Karpas-422 (cell line): ENCODE measurements at regions not wholly inside any gene's neighbourhood (a gene's known extent, or its start where the extent isn't known, plus 50 kb on each side); places are given as distances from the start of the nearest gene placed in this dataset.

ENCODE experiments used
- DNase-seq: peaks from one replicate; pipeline ENCODE4 v3.0.0-alpha.2; 2015
- H2AFZ ChIP-seq: fragments of 200-600 bp; sonication (generic); 2 replicates; pipeline ENCODE4 v1.6.1; 2014; ENCODE audit warnings: antibody characterized with exemption, low read length, mixed read lengths
- H3K27ac ChIP-seq: fragments of 200-600 bp; sonication (generic); 2 replicates; pipeline ENCODE4 v1.5.1; 2014; ENCODE audit warnings: mild to moderate bottlenecking, low read length, moderate library complexity
- H3K27me3 ChIP-seq: fragments of 200-600 bp; sonication (generic); 2 replicates; pipeline ENCODE4 v1.6.1; 2014; ENCODE audit warnings: low read length, mixed read lengths
- H3K36me3 ChIP-seq: fragments of 200-600 bp; sonication (generic); 2 replicates; pipeline ENCODE4 v1.6.1; 2014; ENCODE audit warnings: low read length, mixed read lengths; ENCODE audit not compliant: insufficient read depth
- H3K4me1 ChIP-seq: fragments of 200-600 bp; sonication (generic); 2 replicates; pipeline ENCODE4 v1.6.1; 2014; ENCODE audit warnings: mild to moderate bottlenecking, low read length, mixed read lengths
- H3K4me2 ChIP-seq: fragments of 200-600 bp; sonication (generic); 2 replicates; pipeline ENCODE4 v1.6.1; 2014; ENCODE audit warnings: low read length, low read depth, mild to moderate bottlenecking; ENCODE audit not compliant: poor library complexity, severe bottlenecking
- H3K4me3 ChIP-seq: fragments of 200-600 bp; sonication (generic); 2 replicates; pipeline ENCODE4 v1.5.1; 2014; ENCODE audit warnings: mild to moderate bottlenecking, antibody characterized with exemption, low read length, mixed read lengths
- H3K79me2 ChIP-seq: fragments of 200-600 bp; sonication (generic); 2 replicates; pipeline ENCODE4 v1.6.1; 2014; ENCODE audit warnings: mild to moderate bottlenecking, low read length, mixed read lengths
- H3K9ac ChIP-seq: fragments of 200-600 bp; sonication (generic); 2 replicates; pipeline ENCODE4 v1.6.0; 2014; ENCODE audit warnings: low read length
- H3K9me2 ChIP-seq: fragments of 200-600 bp; sonication (generic), shearing (Covaris generic); replicated peaks from 2 replicates; pipeline ENCODE4 v1.6.0; 2014; ENCODE audit warnings: mild to moderate bottlenecking, low read length, moderate library complexity; ENCODE audit not compliant: insufficient read depth
- H3K9me3 ChIP-seq: fragments of 300-700, 200-600 bp; sonication (generic); 2 replicates; pipeline ENCODE4 v1.6.1; 2014; ENCODE audit warnings: low read length, mixed read lengths
- H4K20me1 ChIP-seq: fragments of 200-600 bp; sonication (generic); 2 replicates; pipeline ENCODE4 v1.6.1; 2014; ENCODE audit warnings: mild to moderate bottlenecking, antibody characterized with exemption, low read length, low read depth; ENCODE audit not compliant: insufficient read depth

DNA sequence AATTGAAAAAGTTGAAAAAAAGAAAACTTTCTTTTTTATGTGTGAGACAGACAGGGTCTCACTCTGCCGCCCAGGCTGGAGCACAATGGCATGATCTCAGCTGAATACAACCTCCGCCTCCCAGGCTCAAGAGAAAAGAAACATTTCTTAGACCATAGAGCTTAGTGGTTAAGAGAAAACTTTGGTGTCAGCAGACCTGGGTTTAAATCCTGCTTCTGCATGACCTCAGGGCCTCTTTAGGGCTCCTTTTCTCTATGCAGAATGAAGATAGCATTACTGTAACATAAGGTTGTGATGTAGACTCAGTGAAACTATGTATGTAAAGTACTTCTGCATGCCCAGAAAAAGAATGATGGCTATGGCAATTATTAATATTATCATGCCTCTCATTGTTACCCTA lies 104.7 kb upstream of the NUDT4 start:
- no peaks in the 10 kb centered on the region for H3K27me3 ChIP-seq
- no peak overlapping the region for H3K27ac ChIP-seq
- H2AFZ ChIP-seq = no peak overlapping the region
- no peaks in the 10 kb centered on the region for H3K79me2 ChIP-seq
- H3K9ac ChIP-seq = no peak overlapping the region
- H3K9me2 ChIP-seq = no peaks in the 10 kb centered on the region
- no peak overlapping the region for H3K4me2 ChIP-seq
- H3K4me1 ChIP-seq = no peaks in the 10 kb centered on the region
- DNase-seq = no peak
- H3K36me3 ChIP-seq = no peaks in the 10 kb centered on the region
- no peaks in the 10 kb centered on the region for H3K9me3 ChIP-seq
- H3K4me3 ChIP-seq = no peak overlapping the region
- H4K20me1 ChIP-seq = no peaks in the 10 kb centered on the region

DNA sequence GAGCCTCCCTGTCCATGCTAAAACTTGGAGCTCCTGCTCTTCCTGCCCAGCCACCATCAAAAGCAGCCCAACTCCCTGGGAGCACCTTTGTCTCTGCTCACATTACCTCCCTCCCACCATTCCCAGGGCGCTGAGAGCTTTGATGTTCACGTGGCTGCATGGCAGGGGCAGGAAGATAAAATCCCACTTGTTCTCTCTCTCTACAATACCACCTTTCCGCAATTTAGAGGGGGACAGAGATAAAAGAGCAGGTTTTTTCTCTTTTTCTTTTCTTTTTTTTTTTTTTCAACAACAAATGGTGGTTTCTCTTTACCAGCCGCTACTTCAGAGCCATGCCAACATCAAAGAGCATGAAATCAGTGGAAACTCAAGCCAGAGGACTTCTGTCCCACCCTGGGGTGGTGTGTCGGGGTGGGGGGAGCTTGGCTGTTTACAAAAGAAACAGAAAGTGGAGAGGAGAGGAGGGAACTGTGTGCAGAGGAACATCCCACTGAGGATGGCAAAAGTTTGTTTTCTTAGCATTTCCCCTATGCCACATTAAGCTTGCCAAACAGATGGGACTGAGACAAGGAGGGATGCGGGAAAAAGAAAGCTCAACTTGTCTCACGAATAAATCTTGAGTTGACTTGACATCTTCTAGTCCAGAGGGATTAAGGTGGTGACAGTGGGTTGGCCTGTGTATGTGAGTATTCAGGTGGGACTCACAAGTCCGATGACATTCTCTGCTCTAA lies 103.7 kb upstream of the NUDT4 start:
- DNase-seq = no peak
- H3K9me2 ChIP-seq = no peaks in the 10 kb centered on the region
- H3K9ac ChIP-seq = no peak overlapping the region
- no peak overlapping the region for H3K4me3 ChIP-seq
- H3K79me2 ChIP-seq = no peaks in the 10 kb centered on the region
- H3K4me1 ChIP-seq = no peaks in the 10 kb centered on the region
- no peaks in the 10 kb centered on the region for H3K9me3 ChIP-seq
- H2AFZ ChIP-seq = no peak overlapping the region
- H4K20me1 ChIP-seq = no peaks in the 10 kb centered on the region
- no peaks in the 10 kb centered on the region for H3K36me3 ChIP-seq
- no peaks in the 10 kb centered on the region for H3K27me3 ChIP-seq
- H3K27ac ChIP-seq = no peak overlapping the region
- no peak overlapping the region for H3K4me2 ChIP-seq

DNA sequence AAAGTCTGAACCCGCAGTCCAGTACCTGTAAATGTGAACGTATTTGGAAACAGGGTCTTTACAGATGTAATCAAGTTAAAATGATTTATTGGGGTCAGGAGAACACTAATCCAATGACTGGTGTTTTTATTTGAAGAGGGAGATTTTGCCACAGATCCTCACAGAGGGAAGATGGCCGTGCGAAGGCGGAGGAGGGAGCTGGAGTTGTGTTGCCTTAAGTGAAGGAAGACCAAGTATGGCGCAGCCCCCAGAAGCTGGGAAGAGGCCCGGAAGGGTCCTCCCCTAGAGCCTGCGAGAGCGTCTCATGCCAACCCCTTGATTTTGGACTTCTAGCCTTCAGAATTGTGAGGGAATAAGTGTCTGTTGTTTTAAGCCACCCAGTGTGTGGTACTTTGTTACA lies 102.8 kb upstream of the NUDT4 start:
- Histone ChIP-seq H3K9me2 (no peaks in the 10 kb centered on the region), H3K9ac (no peak overlapping the region), H3K4me1 (no peaks in the 10 kb centered on the region), H2AFZ (no peak overlapping the region), H3K36me3 (no peaks in the 10 kb centered on the region), H3K79me2 (no peaks in the 10 kb centered on the region), H4K20me1 (no peaks in the 10 kb centered on the region), H3K4me2 (no peak overlapping the region), H3K9me3 (no peaks in the 10 kb centered on the region), H3K27ac (no peak overlapping the region), H3K4me3 (no peak overlapping the region), H3K27me3 (no peaks in the 10 kb centered on the region)
- no peak for DNase-seq

DNA sequence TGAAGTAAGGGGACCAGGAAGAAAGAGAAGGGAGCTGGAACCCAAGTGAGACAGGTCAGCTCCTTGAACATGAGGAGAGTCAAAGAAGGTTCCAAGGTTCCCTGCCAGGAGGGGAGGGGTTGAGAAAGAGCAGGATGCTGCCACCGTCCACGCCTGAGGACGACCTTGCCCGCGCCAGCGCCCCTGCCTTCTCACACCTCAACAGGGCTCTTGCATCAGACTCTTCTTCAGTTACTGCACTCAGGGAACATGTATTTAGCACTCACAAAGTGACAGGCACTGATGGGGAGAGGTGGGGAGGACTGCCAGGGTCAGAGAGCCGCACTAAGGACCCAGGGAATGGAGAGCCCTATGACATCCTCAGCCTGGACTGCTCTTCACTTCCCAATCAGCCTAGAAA lies 102.1 kb upstream of the NUDT4 start:
- Histone ChIP-seq H3K27ac (no peak overlapping the region), H3K9ac (no peak overlapping the region), H3K27me3 (no peaks in the 10 kb centered on the region), H3K9me3 (no peaks in the 10 kb centered on the region), H3K79me2 (no peaks in the 10 kb centered on the region), H4K20me1 (no peaks in the 10 kb centered on the region), H3K4me2 (no peak overlapping the region), H3K4me3 (no peak overlapping the region), H3K4me1 (no peaks in the 10 kb centered on the region), H3K36me3 (no peaks in the 10 kb centered on the region), H3K9me2 (no peaks in the 10 kb centered on the region), H2AFZ (no peak overlapping the region)
- no peak for DNase-seq

DNA sequence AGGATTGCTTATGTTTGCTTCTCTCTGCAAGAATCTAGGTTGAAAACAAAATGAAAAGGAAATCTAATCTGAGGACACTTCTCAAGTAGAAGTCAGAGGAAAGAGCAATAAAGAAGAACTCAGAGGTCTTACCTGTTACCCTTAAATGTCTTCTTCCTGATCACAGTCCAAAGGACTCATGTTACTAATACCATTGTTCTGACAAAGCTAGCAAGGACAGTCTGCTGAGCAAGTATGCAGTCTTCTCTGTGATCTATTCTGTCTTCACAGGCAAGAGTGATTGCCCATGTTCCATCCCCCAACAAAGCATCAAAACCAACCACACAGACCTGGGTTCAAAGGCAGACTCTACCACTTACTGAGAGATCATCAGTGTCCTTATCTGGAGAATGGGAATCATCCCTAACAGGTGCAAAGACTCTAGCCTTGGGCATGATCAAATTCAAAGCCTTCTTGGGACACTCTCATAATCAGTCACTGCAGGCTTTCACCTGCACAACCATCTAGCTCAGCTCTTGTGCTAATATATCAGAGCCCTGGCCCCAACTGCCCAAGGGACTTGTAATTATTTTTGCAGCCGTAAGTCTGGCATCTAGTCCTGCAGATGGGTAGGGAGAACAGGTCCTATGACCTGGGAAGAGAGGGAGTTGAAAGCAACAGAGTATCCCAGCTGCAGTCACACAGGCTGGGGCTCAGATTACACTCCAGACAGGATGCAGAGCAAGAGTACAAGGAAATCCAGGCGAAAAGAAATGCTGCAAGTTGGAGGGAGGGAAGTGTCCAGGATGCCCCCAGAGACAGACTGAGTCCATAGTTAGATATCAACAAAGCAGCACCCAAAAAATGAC lies 97.9 kb upstream of the NUDT4 start:
- Histone ChIP-seq H3K9ac (no peak overlapping the region), H3K4me3 (no peak overlapping the region), H2AFZ (no peak overlapping the region), H3K79me2 (no peaks in the 10 kb centered on the region), H3K27me3 (no peaks in the 10 kb centered on the region), H3K4me1 (no peaks in the 10 kb centered on the region), H4K20me1 (no peaks in the 10 kb centered on the region), H3K4me2 (no peak overlapping the region), H3K36me3 (no peaks in the 10 kb centered on the region), H3K27ac (no peak overlapping the region), H3K9me2 (no peaks in the 10 kb centered on the region), H3K9me3 (no peaks in the 10 kb centered on the region)
- no peak for DNase-seq

DNA sequence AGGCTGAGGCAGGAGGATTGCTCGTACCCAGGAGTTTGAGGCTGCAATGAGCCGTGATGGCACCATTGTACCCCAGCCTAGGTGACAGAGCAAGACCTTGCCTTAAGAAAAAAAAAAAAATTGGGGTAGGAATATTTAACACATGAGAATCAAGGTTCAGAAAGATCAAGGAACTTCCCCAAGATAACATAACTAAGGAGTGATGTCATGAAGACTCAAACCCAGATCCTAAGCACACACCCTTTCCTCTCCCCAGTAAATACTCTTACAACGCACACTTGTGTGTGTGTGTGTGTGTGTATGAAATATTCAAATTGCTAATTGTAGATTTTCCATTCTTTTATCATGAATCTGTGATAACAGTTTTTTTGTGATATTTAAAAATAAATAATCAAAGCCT lies 90.6 kb upstream of the NUDT4 start:
- H3K9me2 ChIP-seq = no peaks in the 10 kb centered on the region
- no peak overlapping the region for H3K4me2 ChIP-seq
- no peaks in the 10 kb centered on the region for H3K36me3 ChIP-seq
- no peaks in the 10 kb centered on the region for H3K9me3 ChIP-seq
- H3K9ac ChIP-seq = no peak overlapping the region
- H2AFZ ChIP-seq = no peak overlapping the region
- no peak for DNase-seq
- H3K4me1 ChIP-seq = no peaks in the 10 kb centered on the region
- no peaks in the 10 kb centered on the region for H3K79me2 ChIP-seq
- H4K20me1 ChIP-seq = no peaks in the 10 kb centered on the region
- H3K4me3 ChIP-seq = no peak overlapping the region
- H3K27ac ChIP-seq = no peak overlapping the region
- H3K27me3 ChIP-seq = no peaks in the 10 kb centered on the region

DNA sequence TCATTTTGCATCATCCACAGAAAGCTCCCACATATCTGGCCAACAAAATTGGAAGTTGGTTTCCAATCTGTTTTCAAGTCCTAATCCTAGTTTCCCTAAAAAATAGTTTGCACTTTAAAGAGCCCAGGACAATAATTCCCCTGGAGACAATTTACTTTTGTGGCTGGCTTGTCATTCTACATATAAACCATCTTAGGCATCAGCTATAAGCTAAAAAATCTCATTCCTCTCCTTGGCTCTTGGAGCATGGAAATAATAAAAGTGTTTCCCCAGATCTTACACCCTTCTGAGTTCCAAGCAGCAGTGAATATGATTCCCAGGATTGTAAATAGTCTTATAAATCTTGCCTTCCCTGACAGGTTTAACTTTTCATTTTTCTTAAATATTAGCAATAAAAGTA lies 89.1 kb upstream of the NUDT4 start:
- H3K9me2 ChIP-seq = no peaks in the 10 kb centered on the region
- no peak for DNase-seq
- H3K79me2 ChIP-seq = no peaks in the 10 kb centered on the region
- H4K20me1 ChIP-seq = no peaks in the 10 kb centered on the region
- no peak overlapping the region for H3K9ac ChIP-seq
- no peaks in the 10 kb centered on the region for H3K4me1 ChIP-seq
- no peak overlapping the region for H3K27ac ChIP-seq
- no peak overlapping the region for H3K4me2 ChIP-seq
- H3K9me3 ChIP-seq = no peaks in the 10 kb centered on the region
- no peaks in the 10 kb centered on the region for H3K27me3 ChIP-seq
- H2AFZ ChIP-seq = no peak overlapping the region
- no peaks in the 10 kb centered on the region for H3K36me3 ChIP-seq
- H3K4me3 ChIP-seq = no peak overlapping the region

DNA sequence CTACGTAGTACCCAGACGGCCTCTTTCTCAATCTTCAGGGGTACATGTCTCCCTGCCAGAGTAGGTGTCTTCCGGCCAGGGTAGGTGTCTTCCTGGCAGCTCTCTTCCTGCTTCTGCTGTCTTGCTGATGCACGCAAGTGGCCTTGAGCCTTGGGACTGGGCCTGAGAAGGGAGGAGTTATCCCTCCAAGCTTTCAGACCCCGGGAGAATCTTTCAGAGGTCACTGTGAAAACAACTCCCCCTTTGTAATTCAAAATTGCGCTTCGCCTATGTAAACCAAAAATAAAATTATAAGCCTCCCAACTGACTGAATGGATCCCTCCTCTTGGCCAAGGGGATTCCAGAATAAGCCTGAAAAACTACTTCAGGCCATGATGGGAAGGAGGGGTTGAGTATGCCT lies 87.3 kb upstream of the NUDT4 start:
- no peak for DNase-seq
- Histone ChIP-seq H3K9me2 (no peaks in the 10 kb centered on the region), H3K4me1 (no peaks in the 10 kb centered on the region), H3K9me3 (no peaks in the 10 kb centered on the region), H3K9ac (no peak overlapping the region), H3K79me2 (no peaks in the 10 kb centered on the region), H3K4me3 (no peak overlapping the region), H3K27me3 (no peaks in the 10 kb centered on the region), H4K20me1 (no peaks in the 10 kb centered on the region), H3K36me3 (no peaks in the 10 kb centered on the region), H3K4me2 (no peak overlapping the region), H3K27ac (no peak overlapping the region), H2AFZ (no peak overlapping the region)
